Body of pancreas (tissue), 4 donors: ENCODE measurements at regions not wholly inside any gene's neighbourhood (a gene's known extent, or its start where the extent isn't known, plus 50 kb on each side); places are given as distances from the start of the nearest gene placed in this dataset.

Experiments used
- CTCF ChIP-seq, 7 experiments: fragments of 450-650 bp in 4 of 7; fragments of 200-600 bp in 3 of 7; sonication (generic) in 3 of 7; IDR thresholded peaks; one replicate each; pipeline ENCODE4 v1.5.1; 2016 to 2019; ENCODE audit warnings: antibody characterized with exemption in 7 of 7
- POLR2A ChIP-seq, 3 donors: fragments of 450-650 bp; IDR thresholded peaks; one replicate each; pipeline ENCODE4 v1.6.1; 2016; ENCODE audit warnings: antibody characterized with exemption in 3 of 3, mild to moderate bottlenecking in 2 of 3

- TF ChIP-seq CTCF (IDR thresholded peaks at IDR 0.05): no peak
- no peak for TF ChIP-seq POLR2A (IDR thresholded peaks at IDR 0.05)
These were observed 324.7 kb downstream of the FAM170A start for GRCh38 chr5:119954106-119954505.
